ENCODE measurements at regions not wholly inside any gene's neighbourhood (a gene's known extent, or its start where the extent isn't known, plus 50 kb on each side); places are given as distances from the start of the nearest gene placed in this dataset.
"Not testable (repeated sequence)": the region's sequence is repeated elsewhere in the genome, so short reads cannot be mapped to it uniquely, and the experiment has no call there.

DNA sequence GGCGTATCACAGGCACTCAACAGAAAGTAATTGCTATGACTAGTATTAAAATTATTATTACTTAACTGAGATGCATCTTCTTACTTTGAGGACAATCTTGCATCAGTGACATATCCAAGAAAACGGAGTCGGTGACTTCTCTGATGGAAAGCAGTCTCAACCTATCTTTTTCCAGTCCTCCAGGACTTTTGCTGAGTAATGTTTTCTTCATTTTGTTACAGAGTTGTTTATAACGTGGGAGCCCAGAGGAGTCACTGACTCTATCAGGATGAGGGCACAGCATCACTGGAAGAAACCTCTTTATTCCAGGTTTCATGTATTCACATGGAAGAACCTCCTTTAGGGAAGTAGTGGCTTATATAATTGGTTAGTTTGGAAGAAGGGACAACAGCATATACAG is 51.5 kb upstream of the MELK start:
- DNase-seq, result no peak

DNA sequence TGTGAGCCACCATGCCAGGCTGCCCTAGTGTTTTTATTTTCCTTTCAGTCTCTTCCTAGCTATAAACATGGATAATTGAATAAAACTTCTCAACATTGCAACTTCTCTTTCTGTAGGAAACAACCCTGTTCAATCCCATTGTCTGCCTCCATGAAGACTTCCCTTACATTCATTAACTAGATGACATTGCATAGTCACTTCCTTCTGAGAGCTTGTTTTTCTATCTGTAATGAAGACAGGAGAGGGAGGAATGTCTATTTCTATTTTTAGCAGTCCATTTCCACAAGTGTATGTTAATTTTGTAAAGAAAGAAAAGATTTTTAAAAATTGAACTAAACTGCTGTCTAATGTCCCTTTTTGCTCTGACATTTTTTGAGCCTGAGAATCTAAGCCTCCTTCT is 55.6 kb upstream of the MELK start:
- no peak for DNase-seq

DNA sequence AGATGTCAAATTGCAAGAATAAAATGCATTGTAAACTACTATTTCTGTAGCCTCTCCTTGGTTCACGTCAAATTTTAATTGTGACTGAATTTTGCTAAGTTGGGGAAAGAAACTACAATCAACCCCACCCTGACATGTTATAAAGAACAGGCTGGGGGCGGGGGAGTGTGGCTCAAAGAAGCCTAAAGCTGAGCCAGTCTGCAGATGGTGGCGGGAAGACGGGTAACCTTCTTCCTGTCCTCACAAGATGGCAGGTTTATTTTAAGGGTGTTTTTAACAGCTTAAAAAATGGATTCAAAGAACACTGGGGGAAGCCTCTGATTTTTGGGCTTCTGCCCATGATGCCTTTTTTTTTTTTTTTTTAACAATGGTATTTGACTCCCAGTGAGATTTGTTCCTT is 68.5 kb upstream of the MELK start:
- DNase-seq, result no peak

DNA sequence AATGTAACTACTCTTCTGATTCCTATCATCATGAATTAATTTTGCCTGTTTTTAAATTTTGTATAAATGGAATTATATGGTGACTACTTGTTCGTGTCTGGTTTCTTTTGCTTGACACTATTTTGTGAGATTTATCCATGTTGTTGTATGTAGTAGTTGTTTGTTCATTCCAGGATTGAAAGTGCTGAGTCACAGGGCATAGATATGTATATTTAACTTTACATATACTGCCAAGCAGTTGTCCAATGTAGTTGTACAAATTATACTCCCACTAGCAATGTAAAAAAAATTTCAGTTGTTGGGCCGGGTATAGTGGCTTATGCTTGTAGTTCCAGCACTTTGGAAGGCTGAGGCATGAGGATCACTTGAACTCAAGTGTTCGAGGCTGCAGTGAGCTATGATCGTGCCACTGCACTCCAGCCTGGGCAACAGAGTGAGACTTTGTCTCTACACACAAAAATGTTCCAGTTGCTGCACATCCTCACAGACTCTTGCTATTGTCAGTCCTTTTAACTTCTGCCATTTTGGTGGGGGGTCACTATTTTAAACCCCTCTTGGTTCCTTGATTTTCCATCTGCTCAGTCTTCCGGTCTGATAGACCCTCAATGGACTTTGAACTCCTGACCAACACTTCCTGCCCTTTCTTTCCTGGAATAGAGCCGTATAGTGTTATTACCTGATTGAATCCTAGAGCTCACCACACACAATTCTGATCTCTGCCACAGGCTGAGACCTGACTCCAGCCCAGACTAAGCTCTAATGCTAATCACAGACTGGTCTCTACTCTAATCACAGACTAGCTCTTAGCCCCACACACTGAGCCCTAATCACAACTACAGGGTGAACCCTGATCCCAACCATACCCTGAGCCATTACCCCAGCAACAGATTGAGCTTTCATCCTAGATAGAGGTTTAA is 69.3 kb upstream of the MELK start:
- no peak for DNase-seq

DNA sequence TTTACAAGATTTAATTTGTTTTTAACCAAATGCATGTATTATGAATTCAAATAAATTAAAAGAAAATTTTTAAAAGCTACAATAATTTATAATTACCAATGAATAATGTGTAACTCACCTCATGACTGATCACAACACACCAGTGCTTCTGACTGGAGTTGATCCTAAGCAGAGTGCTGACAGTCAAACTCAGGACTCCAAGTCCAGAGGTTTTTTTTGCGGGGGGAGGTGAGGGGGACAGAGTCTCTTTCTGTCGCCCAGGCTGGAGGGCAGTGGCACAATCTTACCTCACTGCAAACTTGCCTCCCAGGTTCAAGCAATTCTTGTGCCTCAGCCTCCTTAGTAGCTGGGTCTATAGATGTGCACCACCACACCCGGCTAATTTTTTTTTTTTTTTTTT is 71.0 kb upstream of the MELK start:
- no peak for DNase-seq

DNA sequence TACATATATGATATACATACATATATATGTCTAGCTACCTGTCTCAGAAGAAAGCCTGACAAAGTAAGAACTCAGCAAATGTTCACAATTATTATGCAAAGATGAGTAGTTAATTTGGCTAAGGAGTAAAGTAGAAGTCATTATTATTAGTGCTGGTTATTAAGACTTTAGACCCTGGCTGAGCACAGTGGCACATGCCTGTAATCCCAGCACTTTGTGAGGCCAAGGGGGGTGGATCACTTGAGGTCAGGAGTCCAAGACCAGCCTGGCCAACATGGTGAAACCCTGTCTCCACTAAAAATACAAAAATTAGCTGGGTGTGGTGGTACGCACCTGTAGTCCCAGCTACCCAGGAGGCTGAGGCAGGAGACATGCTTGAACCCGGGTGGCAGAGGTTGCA is 71.8 kb upstream of the MELK start:
- not testable (repeated sequence) for DNase-seq

DNA sequence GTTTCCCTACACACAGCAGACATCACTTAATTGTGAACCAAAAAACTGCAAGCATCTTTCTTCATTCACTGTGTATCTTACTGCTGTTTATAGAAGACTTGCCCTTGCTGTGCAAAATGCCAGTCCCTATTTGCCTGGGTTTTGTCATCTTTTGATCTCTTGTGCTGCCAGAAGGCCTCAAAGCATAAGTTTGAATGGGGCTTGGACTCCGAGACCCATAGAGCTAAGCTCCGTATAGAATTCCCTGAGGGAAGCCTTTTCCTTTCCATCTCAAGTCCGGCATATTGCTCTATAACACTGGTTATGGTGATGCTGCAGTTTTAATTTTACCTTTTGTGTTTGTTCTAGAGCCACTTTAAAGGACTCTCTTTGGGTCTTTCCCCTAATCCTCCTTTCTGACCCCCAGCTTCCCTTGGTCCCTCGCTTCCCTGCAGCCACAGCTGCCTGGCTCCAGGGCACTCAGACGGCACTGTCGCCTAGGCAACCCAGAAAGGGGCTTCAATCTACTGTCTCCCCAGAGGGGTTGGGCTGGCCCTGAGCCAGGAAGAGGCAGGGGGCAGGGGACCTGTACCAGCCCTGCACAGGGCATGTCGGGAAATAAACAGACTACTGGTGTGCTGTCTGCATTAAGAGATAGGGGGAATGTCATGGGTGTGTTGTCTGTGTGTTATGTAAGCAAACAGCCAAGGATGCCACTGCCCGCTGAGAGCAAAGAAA is 73.4 kb upstream of the MELK start:
- peak; percentile 32 for DNase-seq

DNA sequence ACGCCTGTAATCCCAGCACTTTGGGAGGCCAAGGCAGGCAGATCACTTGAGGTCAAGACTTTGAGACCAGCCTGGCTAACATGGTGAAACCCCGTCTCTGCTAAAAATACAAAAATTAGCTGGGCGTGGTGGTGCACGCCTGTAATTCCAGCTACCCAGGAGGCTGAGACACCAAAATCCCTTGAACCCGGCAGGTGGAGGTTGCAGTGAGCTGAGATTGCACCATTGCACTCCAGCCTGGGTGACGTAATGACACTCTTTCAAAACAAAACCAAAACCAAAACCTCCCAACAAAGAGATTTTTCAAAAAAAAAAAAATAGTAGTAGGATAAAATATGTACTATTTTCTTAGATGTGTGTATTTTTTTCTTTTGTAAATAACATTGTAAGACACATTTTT is 79.1 kb upstream of the MELK start:
- not testable (repeated sequence) for DNase-seq

DNA sequence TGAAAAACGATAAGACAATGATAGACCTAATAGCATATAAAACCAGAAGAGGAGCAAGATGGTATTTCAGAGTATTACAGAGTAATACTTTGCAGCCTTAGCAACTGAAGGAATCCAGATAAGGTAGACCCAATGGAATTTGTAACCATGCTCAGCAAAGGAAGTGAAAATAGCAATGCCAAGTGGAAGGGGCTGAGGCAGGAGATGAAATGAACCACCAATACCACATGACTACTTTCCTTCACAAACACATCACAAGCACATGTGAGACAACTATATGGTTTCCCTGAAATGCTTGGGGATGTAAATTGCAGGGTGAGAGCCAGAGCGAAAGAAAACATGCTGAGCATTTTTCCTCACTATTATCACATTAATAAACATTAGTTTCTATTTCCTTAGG is 79.8 kb upstream of the MELK start:
- DNase-seq, result no peak

DNA sequence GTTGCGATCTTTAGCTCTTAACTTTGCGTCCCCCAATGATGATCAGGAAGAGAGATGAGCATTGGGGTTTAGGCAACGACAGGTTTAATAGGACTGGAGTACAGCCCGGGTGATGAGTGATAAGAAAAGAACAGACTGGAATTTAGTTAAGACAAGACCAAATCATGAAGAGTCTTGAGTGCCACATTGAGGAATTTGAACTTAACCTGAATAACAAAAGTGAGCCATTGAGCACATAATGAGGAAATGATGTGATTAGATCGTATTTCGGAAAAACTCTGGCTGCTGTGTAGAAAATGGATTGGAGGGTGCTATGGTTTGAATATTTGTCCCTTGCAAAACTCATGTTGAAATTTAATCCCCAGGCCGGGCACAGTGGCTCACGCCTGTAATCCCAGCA is 83.2 kb upstream of the MELK start:
- no peak for DNase-seq

DNA sequence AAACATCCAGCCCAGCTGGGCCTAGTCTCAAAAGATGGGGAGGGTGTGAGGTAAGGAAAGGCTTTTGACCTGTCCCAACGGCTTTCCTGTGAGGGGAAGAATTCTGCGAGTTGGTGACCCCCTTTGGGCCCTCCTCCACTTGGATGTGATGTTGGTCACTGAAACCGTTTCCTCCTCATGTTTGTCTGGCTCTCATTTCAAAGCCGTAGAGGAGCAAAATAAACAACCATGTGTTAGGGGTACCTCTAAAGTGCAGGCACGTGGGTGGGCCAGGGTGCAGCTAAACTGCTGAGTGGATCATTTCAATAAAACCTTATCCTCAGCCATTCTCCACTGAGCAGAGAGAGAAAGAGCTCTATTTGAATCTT is 84.3 kb upstream of the MELK start:
- no peak for DNase-seq

DNA sequence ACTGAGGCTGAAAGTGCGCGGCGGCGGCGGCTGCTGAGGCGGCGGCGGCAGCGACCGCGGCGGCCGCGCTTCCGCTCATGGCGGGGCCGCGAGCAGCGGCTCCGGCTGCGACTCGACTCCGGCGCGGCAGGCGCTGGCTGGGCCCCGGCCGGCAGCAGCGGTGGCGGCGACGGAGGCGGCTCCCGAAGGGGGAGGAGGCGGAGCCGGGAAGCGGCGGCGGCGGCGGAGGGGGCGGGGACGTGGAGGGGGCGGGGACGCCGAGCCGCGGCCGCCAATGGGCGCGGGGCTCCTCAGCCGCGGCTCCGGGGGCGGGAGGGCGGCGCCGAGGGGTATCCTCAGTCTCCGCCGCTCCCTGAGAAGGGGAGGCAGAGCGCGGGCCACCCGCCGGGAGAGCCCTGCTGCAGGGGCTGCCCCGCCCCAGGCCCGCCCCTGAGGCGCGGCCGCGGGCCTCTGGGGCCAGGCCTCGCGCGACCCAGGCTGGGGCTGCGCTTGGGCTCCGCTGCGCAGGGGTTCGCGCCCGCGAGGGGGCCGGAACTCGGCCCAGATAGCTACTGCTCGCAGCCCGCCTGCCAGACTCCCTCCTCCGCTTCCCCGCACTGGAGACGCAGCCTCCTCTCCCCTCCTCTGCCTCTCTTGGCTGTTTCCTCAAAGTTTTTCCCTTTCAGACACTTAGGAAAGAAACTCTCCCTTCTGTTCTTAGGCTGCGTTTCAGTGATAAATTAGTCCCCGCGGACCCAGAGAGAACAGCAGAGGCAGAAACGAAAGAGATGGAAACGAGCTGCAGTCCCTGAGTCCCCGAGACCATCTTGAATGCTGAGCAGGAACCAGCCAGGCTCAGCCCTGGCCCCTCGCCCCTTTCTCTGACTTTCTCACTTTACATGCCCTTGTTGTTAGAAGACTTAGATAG is 85.0 kb upstream of the MELK start:
- DNase-seq, result peak; percentile 80

DNA sequence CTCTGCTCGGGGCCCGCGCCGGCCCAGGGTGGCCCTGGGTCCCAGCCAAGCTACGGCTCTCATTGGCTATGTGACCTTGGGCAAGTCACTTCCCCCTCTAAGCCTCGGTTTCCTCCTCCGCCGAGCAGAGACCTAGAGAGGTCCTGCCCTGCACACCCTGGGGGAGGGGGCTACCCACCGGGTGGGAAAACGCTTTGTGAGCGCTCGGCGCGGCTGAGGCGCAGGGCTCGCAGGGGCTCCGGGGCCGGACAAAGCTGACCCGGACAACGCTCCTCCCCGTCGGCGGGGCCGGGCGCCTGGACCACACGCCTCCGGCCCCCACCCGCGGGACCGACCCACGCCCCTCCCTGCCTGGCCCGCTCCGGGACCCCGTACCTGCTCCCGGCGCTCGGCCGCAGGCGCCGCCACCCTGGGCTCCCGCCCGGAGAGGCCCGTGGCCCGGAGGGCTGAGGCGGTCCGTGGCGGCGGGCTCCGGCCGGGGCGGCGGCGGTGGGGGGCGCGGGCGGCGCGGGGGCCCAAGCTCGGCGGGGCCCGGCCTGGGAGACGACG is 85.7 kb upstream of the MELK start:
- no peak for DNase-seq

DNA sequence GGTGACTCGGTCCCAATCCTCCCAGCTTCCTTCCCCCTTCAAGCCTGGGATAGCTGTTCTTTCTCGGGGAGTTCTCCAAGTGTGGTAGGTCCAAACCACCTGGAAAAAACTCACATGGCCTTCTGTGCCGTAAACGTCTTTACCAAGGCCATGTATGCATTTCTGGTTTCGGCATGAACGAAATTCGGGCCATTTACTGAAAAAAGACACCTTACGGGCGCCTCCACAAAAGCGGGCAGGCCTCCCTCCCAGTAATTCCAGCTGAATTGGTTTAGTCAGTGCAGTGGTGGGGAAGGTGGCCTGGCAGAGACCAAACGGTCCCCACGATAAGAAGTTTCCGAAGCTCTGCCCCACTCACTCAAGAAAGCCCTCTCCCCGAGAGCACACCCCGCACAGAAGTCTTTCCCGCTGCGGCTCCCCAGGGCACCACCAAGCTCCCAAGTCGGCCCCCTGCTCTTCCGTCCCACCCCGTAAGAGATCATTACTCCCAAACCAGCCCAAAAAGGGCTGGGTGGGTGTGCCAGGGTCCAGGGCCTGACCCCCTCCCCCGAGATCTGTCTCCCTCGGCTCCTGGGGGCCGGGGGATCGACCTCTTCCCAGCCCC is 86.3 kb upstream of the MELK start:
- DNase-seq, result no peak

DNA sequence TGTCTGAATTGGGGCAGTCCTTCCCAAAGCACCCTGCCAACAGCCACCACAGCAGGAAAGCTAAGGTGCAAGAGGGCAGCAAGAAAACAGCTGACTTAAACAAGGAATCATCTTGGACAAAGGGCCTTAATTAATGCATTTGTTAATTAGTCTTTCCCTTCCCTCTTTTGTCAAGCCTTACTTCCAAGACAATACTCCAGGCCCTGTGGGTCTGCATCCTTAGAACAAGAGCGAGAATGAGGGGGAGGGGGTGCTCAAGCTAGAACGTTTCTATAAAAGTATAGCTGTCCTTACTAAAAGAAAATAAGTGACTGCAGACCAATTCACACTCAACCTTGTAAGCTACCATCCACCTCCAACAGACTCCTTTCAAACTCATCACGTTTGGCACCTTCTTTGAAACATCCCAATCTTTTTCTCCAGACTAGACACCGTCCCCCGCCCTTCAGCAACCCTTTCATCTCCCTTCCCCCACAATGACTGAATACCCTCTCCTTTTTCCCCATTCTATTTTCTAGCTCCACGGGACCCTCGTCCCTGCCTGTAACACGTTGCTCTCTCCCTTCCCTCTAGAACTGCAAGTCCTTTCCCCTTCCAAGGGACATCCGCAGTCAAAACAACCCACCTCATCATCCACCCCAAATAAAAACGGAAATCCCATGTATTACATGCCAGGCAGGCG is 85.7 kb upstream of the RNF38 start:
- no peak for DNase-seq

DNA sequence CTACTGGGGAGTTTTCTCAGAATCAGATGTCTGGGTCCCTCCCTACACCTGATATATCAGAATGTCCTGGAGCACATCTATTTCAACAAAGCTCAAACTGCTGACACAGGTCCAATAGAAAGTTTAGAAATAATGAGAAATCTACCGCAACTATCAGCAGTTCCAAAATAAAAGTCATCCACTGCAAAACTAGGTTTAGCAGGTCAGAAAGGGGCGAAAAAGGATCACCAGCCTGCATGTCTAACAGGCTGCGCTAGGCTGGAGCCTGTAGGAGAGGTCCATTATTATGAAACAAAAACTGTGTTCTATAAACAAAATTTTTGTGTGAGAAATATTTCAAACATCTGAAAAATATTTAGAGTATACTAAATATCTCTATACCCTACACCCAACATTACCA is 84.1 kb upstream of the RNF38 start:
- DNase-seq, result no peak

DNA sequence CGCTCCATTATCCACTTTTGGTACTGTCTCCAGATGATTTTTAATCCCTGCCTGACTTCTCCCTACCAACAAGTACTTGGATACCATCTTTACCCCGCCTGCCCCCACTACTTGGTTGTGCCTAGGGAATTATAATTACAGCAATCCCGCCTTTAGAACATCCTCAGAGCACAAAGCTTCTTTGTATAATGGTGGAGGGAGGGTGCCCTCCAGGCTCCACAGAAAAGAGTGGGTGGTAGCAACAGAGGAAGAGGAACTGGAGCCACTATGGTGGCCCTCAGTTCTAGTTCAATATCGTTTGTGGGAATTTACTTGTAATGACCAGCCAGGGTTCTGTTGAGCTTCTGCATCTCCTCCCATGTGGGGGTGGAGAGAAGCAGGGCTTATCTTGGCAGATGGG is 79.0 kb upstream of the RNF38 start:
- DNase-seq, result no peak

DNA sequence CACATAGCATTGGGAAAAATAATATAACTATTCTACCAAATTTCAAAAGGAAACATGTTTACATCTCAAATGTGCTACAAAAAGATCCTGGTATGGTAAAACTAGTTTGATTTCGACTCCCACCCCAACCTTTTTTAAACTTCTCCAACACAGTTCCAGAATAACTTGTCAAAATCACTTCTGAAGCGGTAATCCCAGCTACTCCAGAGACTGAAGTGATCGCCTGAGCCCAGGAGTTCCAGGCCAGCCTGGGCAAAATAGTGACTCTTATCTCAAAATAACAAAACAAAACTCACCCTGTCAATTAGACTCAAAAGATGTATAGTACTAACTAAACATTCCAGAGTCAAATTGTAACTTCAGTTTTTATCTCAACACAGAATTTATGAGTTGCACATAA is 71.3 kb upstream of the RNF38 start:
- no peak for DNase-seq

DNA sequence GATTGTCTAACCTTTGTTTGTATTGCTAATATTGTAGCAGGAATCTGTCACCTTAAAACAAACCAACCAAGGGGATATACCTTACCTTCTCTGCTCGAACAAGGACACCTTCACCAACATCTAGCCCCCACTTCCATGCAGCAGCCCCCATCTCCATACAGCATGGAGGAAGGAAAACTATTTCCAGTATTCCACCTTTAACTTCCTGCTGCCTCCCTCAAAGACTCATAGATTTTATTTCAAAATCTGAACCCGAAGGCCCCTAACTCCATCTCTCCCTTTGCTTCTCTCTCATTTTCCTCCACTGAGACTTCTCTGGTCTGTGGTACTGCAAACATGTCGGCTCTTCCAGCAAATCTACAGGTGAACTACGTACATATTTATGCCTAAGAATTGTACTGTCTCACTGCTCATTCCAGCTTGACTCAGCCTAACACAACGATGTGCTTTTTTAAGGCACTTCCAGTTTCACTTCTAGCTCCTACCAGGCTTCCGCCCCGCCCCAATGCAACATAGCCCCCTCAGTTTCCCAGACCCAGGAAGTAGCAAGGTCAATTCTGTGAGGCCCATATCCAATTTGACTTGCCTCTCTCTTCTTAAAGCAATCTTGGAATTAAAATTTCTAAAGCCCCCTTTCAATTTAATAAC is 70.7 kb upstream of the RNF38 start:
- no peak for DNase-seq

DNA sequence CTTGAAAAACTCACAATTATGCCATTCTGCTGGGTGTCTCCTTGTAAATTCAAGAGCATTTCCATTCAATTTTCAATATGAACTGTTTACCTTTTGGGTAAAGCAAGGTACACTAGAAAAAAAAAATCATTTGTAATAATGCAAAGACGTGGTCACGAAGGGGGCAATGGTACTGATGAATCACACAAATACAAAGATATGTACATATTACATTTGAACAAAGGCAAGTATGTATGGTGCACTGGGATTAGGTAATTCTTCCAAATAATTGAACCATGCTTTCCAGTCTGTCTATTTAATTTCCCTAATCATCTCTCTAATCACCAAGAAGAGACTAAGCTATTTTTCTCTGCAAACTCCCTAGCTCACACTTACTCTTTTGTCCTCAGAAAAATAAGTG is 63.4 kb upstream of the RNF38 start:
- DNase-seq, result no peak

DNA sequence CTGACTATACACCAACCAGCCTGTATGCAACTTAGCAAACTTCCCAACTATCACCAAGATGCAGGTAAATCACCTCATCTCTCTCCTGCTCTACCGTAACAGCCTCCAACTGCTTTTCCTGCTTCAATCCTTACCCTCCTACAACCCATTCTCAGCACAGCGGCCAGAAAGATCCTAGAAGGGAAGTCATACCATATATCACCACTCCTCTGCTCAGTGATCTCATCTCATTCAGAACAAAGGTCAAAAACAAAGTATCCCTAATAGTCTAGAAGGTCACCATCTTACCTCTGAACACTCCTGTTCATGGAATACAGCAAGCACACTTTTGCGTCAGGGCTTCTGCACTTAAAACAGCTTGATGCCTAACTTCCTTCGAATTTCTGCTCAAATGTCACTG is 62.2 kb upstream of the RNF38 start:
- no peak for DNase-seq

DNA sequence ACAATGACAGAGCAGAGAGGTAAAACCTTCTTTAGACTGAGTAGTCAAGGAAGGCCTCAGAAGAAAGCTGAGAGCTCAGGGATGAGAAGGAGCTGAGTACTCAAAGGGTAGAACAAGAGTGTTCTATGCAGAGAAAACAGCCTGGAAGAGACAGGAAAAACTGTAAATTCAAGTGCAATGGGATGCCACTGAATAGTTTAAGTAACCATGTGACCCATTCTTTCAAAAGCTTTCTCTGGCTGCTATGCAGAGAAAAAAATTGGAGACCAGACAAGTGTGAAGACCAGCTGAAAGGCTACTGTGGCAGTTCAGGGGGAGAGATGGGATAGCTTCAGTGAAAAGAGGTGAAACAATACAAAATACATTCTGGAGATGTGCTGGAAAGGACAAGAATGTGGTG is 61.3 kb upstream of the RNF38 start:
- no peak for DNase-seq
